K562 (cell line): ENCODE measurements at regions not wholly inside any gene's neighbourhood (a gene's known extent, or its start where the extent isn't known, plus 50 kb on each side); places are given as distances from the start of the nearest gene placed in this dataset.

Source experiments
- BCLAF1 ChIP-seq, 2 experiments: fragments of 450-650 bp in 1 of 2; IDR thresholded peaks; 2 replicates each; pipeline ENCODE4 v1.6.1; 2011 to 2017; ENCODE audit warnings: low read depth in 2 of 2, antibody characterized with exemption in 1 of 2, borderline replicate concordance in 1 of 2, low read length in 1 of 2, mild to moderate bottlenecking in 1 of 2, mixed read lengths in 1 of 2; ENCODE audit not compliant: control insufficient read depth in 1 of 2
- CTCF ChIP-seq, 3 experiments: IDR thresholded peaks in 2 of 3; conservative IDR thresholded peaks in 1 of 3; 2 replicates each; pipeline ENCODE4 v1.5.1; 2011 to 2012; ENCODE audit warnings: low read length in 3 of 3, mild to moderate bottlenecking in 3 of 3, control low read depth in 2 of 3, improper control_type of control experiment in 1 of 3, inconsistent platforms in 1 of 3, low read depth in 1 of 3, mixed read lengths in 1 of 3, moderate library complexity in 1 of 3; ENCODE audit not compliant: insufficient read depth in 2 of 3
- DEAF1 ChIP-seq: fragments of 450-650 bp; formaldehyde crosslinking; IDR thresholded peaks from 2 replicates; pipeline ENCODE4 v1.4.0; 2020; ENCODE audit warnings: mild to moderate bottlenecking, moderate library complexity
- FOXP1 ChIP-seq: sonication (generic); formaldehyde crosslinking; IDR thresholded peaks from 2 replicates; pipeline ENCODE4 v1.8.0; 2022; ENCODE audit warnings: mild to moderate bottlenecking, missing genetic modification reagents
- HDAC3 ChIP-seq: fragments of 450-650 bp; IDR thresholded peaks from 2 replicates; pipeline ENCODE4 v1.6.1; 2018; ENCODE audit warnings: borderline replicate concordance, mild to moderate bottlenecking, moderate library complexity; ENCODE audit not compliant: partially characterized antibody
- KAT8 ChIP-seq: fragments of 450-650 bp; IDR thresholded peaks from 2 replicates; pipeline ENCODE4 v1.6.1; 2016; ENCODE audit warnings: low read depth, mild to moderate bottlenecking
- KDM1A ChIP-seq, 2 experiments: fragments of 450-650 bp; IDR thresholded peaks; 2 replicates each; pipeline ENCODE4 v1.6.1; 2016; ENCODE audit warnings: mild to moderate bottlenecking in 2 of 2
- MLLT1 ChIP-seq, 2 experiments: fragments of 450-650 bp; IDR thresholded peaks; 2 replicates each; pipeline ENCODE4 v1.6.1; 2016
- POLR2H ChIP-seq: IDR thresholded peaks from 2 replicates; pipeline ENCODE4 v1.6.1; 2016; ENCODE audit warnings: missing genetic modification characterization, low read depth, mild to moderate bottlenecking, control low read depth, missing compliant biosample characterization, moderate library complexity
- SMARCA5 ChIP-seq: fragments of 450-650 bp; IDR thresholded peaks from 2 replicates; pipeline ENCODE4 v1.6.1; 2016
- SMARCC2 ChIP-seq: fragments of 450-650 bp; IDR thresholded peaks from 2 replicates; pipeline ENCODE4 v1.6.1; 2017; ENCODE audit warnings: antibody characterized with exemption, moderate library complexity, mild to moderate bottlenecking, low read depth
- TBP ChIP-seq: optimal IDR thresholded peaks from 2 replicates; pipeline ENCODE3; 2011; ENCODE audit warnings: low read depth, low read length, improper control_type of control experiment
- THRA ChIP-seq: fragments of 450-650 bp; IDR thresholded peaks from 2 replicates; pipeline ENCODE4 v1.6.1; 2017; ENCODE audit warnings: mild to moderate bottlenecking, moderate library complexity
- U2AF2 ChIP-seq: fragments of 200-400 bp; formaldehyde crosslinking; optimal IDR thresholded peaks from 2 replicates; pipeline ENCODE3; 2017; ENCODE audit warnings: low read depth, mild to moderate bottlenecking, low read length
- ZC3H4 ChIP-seq: sonication (generic); formaldehyde crosslinking; IDR thresholded peaks from 2 replicates; pipeline ENCODE4 v1.9.0; 2021; ENCODE audit warnings: missing genetic modification reagents, borderline replicate concordance

GRCh38 chr7:149669121-149669818 lies 104.1 kb downstream of the ZNF467 start (continued):
- TF ChIP-seq U2AF2 (no peak), CTCF (IDR thresholded peaks at IDR 0.05 in 2 of 3, conservative IDR thresholded peaks at IDR 0.05 in 1 of 3; ENCODE audit: insufficient read depth in 2 of 3, low read depth in 1 of 3, low read length in 3 of 3) (peak; percentile 53 to 77 (median 56); a peak in 5 of 6 replicates), ZC3H4 (CRISPR knock-in tag) (no peak), DEAF1 (CRISPR knock-in tag) (peak; percentile 40; the same call in 1 of the 2 replicates), BCLAF1 (IDR thresholded peaks at IDR 0.05; ENCODE audit: borderline replicate concordance in 1 of 2, control insufficient read depth in 1 of 2, low read depth in 2 of 2, low read length in 1 of 2) (no peak), FOXP1 (CRISPR knock-in tag) (no peak), HDAC3 (no peak), KAT8 (no peak), THRA (no peak), TBP (peak; percentile 41), SMARCA5 (0 out of 2 replicates have a peak, but pooled peaks have one; percentile 12), MLLT1 (IDR thresholded peaks at IDR 0.05) (no peak), KDM1A (IDR thresholded peaks at IDR 0.05) (peak; percentile 27 to 61; a peak in 2 of 4 replicates), SMARCC2 (no peak), POLR2H (tag) (peak; percentile 60; the same call in 1 of the 2 replicates)
